ENCODE measurements at regions not wholly inside any gene's neighbourhood (a gene's known extent, or its start where the extent isn't known, plus 50 kb on each side); places are given as distances from the start of the nearest gene placed in this dataset.

GRCh38 chr6:135638108-135638507, 140.6 kb upstream of the AHI1 start:
- no peak for ATAC-seq

More at GRCh38 chr6:135638108-135638507, 140.6 kb upstream of the AHI1 start:
- Histone ChIP-seq H2AFZ (no peak overlapping the region), H3F3A (replicated peaks; ENCODE audit: low read depth) (no peaks in the 10 kb centered on the region), H3K27ac (ENCODE audit: low read depth) (no peak overlapping the region), H4K20me1 (replicated peaks; ENCODE audit: insufficient read depth) (no peaks in the 10 kb centered on the region), H3K4me2 (no peak overlapping the region), H3K4me1 (ENCODE audit: insufficient read depth) (0 out of 2 replicates have a peak, but pooled peaks cover 4% of the 10 kb centered on the region), H3K4me3 (no peak overlapping the region), H3K36me3 (ENCODE audit: insufficient read depth) (no peaks in the 10 kb centered on the region), H3K79me2 (replicated peaks; ENCODE audit: insufficient read depth) (no peaks in the 10 kb centered on the region), H3K27me3 (ENCODE audit: insufficient read depth) (no peaks in the 10 kb centered on the region), H3K9me2 (ENCODE audit: insufficient read depth) (no peaks in the 10 kb centered on the region; the same call in 1 of the 2 replicates)
- no peak for DNase-seq (ENCODE audit: low spot score)
- H3K27ac Mint-ChIP-seq: no peak overlapping the region
- H3K4me1 Mint-ChIP-seq: peaks cover 3% of the 10 kb centered on the region; the same call in 2 of the 3 replicates
- no peak for TF ChIP-seq ZNF114 (CRISPR knock-in tag; IDR thresholded peaks at IDR 0.05)
- TF ChIP-seq POLR2AphosphoS5 (IDR thresholded peaks at IDR 0.05; ENCODE audit: low read depth): no peak
- no peak for TF ChIP-seq STAT1 (IDR thresholded peaks at IDR 0.05; ENCODE audit: unreplicated experiment)
- TF ChIP-seq EZH2 (IDR thresholded peaks at IDR 0.05; ENCODE audit: low read depth, unreplicated experiment): no peak
- TF ChIP-seq ZNF331 (CRISPR knock-in tag; IDR thresholded peaks at IDR 0.05; ENCODE audit: low read depth): no peak
- no peak for TF ChIP-seq EZH2phosphoT487 (IDR thresholded peaks at IDR 0.05; ENCODE audit: unreplicated experiment)
- no peak for TF ChIP-seq ZNF462 (CRISPR knock-in tag; IDR thresholded peaks at IDR 0.05)
- no peak for TF ChIP-seq ETS1 (IDR thresholded peaks at IDR 0.05)
- no peak for TF ChIP-seq NANOG (IDR thresholded peaks at IDR 0.05; ENCODE audit: borderline replicate concordance)
- TF ChIP-seq REST (IDR thresholded peaks at IDR 0.05; ENCODE audit: unreplicated experiment): no peak
- no peak for TF ChIP-seq CTCF (conservative IDR thresholded peaks at IDR 0.05; ENCODE audit: low read depth in 2 of 2)
- TF ChIP-seq JUNB (IDR thresholded peaks at IDR 0.05; ENCODE audit: unreplicated experiment): no peak
- no peak for TF ChIP-seq CREB1 (CRISPR knock-in tag; IDR thresholded peaks at IDR 0.05; ENCODE audit: low read depth)
- peaks cover 1% of the 10 kb centered on the region for H3K27me3 Mint-ChIP-seq (ENCODE audit: insufficient read depth, low read depth, poor library complexity)
- H3K36me3 Mint-ChIP-seq (ENCODE audit: low read depth): no peaks in the 10 kb centered on the region
- H3K9me3 Mint-ChIP-seq: no peaks in the 10 kb centered on the region
- H3K4me3 Mint-ChIP-seq: no peak overlapping the region

Measured in GM23338 (cell line).